H1 (cell line): ENCODE measurements at regions not wholly inside any gene's neighbourhood (a gene's known extent, or its start where the extent isn't known, plus 50 kb on each side); places are given as distances from the start of the nearest gene placed in this dataset.

ENCODE experiments used
- CTCF ChIA-PET: fragments of 300-600 bp; sonication (Branson Sonifier 250); formaldehyde crosslinking; loops from one replicate; lab custom pipeline; 2021; ENCODE audit not compliant: partially characterized antibody; lab: Charles Lee
- POLR2A ChIA-PET: fragments of 300-600 bp; sonication (Branson Sonifier 250); formaldehyde crosslinking; loops from one replicate; lab custom pipeline; 2021; ENCODE audit warnings: inconsistent platforms; ENCODE audit not compliant: partially characterized antibody; lab: Charles Lee
- DNase-seq, 2 experiments: peaks; one replicate each; pipeline versions ENCODE4 v3.0.0 to v3.0.0-alpha.2; 2010 to 2022; ENCODE audit warnings: low spot score in 2 of 2, low read depth in 1 of 2, mixed read lengths in 1 of 2
- FAIRE-seq: peaks from 2 replicates; lab custom pipeline; 2011; peaks lifted over from hg19 to GRCh38; lab: Jason Lieb, UNC
- H2AFZ ChIP-seq: 2 replicates; pipeline ENCODE4 v1.8.1; 2012; ENCODE audit warnings: low read length, inconsistent platforms
- H2AK5ac ChIP-seq: 2 replicates; pipeline ENCODE4 v1.6.1; 2013; ENCODE audit warnings: low read depth, low read length
- H2BK120ac ChIP-seq: replicated peaks from 2 replicates; pipeline ENCODE3; 2013; ENCODE audit warnings: low read depth, low read length, inconsistent platforms
- H2BK12ac ChIP-seq: 2 replicates; pipeline ENCODE4 v1.6.1; 2013; ENCODE audit warnings: low read depth, low read length
- H2BK15ac ChIP-seq: 2 replicates; pipeline ENCODE4 v1.6.1; 2013; ENCODE audit warnings: low read length
- H2BK20ac ChIP-seq: 2 replicates; pipeline ENCODE4 v1.6.1; 2013; ENCODE audit warnings: low read length
- H2BK5ac ChIP-seq: 2 replicates; pipeline ENCODE4 v1.6.1; 2013; ENCODE audit warnings: low read depth, low read length
- H3K14ac ChIP-seq: 2 replicates; pipeline ENCODE4 v1.6.1; 2013; ENCODE audit warnings: inconsistent platforms; ENCODE audit not compliant: insufficient read length
- H3K18ac ChIP-seq: 2 replicates; pipeline ENCODE4 v1.6.1; 2013; ENCODE audit warnings: low read length; ENCODE audit errors: extremely low read depth
- H3K23ac ChIP-seq: 2 replicates; pipeline ENCODE4 v1.6.1; 2013; ENCODE audit warnings: inconsistent platforms; ENCODE audit not compliant: insufficient read length
- H3K23me2 ChIP-seq: 2 replicates; pipeline ENCODE4 v1.6.1; 2013; ENCODE audit warnings: low read depth, low read length
- H3K27ac ChIP-seq: 2 replicates; pipeline ENCODE4 v1.6.1; 2011; ENCODE audit warnings: low read depth, low read length, inconsistent platforms
- H3K27me3 ChIP-seq, 4 experiments: replicated peaks in 1 of 4; 1 replicate in 1 of 4; 2 replicates in 3 of 4; pipeline versions ENCODE4 v1.6.1 to v1.8.1; 2011 to 2013; ENCODE audit warnings: low read length in 3 of 4, mild to moderate bottlenecking in 3 of 4, inconsistent platforms in 2 of 4, mixed read lengths in 2 of 4, moderate library complexity in 1 of 4; ENCODE audit not compliant: control insufficient read depth in 3 of 4, insufficient read depth in 3 of 4; ENCODE audit errors: extremely low read depth in 1 of 4
- H3K36me3 ChIP-seq, 4 experiments: 2 replicates each; pipeline versions ENCODE4 v1.6.1 to v1.8.1; 2011 to 2013; ENCODE audit warnings: mild to moderate bottlenecking in 4 of 4, low read length in 3 of 4, moderate library complexity in 2 of 4, control low read depth in 1 of 4, inconsistent platforms in 1 of 4; ENCODE audit not compliant: insufficient read depth in 4 of 4, control insufficient read depth in 2 of 4
- H3K4ac ChIP-seq: replicated peaks from 2 replicates; pipeline ENCODE3; 2013; ENCODE audit warnings: low read length, low read depth, mixed read lengths, inconsistent platforms; ENCODE audit not compliant: insufficient read length
- H3K4me1 ChIP-seq, 4 experiments: replicated peaks in 1 of 4; 1 replicate in 1 of 4; 2 replicates in 3 of 4; pipeline versions ENCODE4 v1.6.1 to v1.8.1; 2011 to 2013; ENCODE audit warnings: low read length in 3 of 4, inconsistent platforms in 2 of 4, mixed read lengths in 1 of 4; ENCODE audit not compliant: insufficient read depth in 4 of 4, control insufficient read depth in 3 of 4
- H3K4me2 ChIP-seq, 2 experiments: 2 replicates each; pipeline versions ENCODE4 v1.6.1 to v1.8.1; 2011 to 2013; ENCODE audit warnings: low read depth in 2 of 2, low read length in 2 of 2, control low read depth in 1 of 2, inconsistent platforms in 1 of 2, mild to moderate bottlenecking in 1 of 2; ENCODE audit not compliant: insufficient read depth in 1 of 2
- H3K4me3 ChIP-seq, 4 experiments: fragments of 200-600, 300-600 bp in 1 of 4; sonication (generic), shearing (Covaris generic), sonication (Bioruptor Twin) in 1 of 4; 2 replicates each; pipeline versions ENCODE4 v1.5.1 to v1.8.1; 2011 to 2016; ENCODE audit warnings: low read length in 4 of 4, low read depth in 3 of 4, control low read depth in 2 of 4, inconsistent platforms in 2 of 4, mild to moderate bottlenecking in 2 of 4, mixed read lengths in 1 of 4, moderate library complexity in 1 of 4; ENCODE audit not compliant: insufficient read depth in 2 of 4; ENCODE audit errors: extremely low read depth in 1 of 4
- H3K56ac ChIP-seq: replicated peaks from 2 replicates; pipeline ENCODE3; 2013; ENCODE audit warnings: low read depth, mild to moderate bottlenecking, mixed read lengths, low read length, inconsistent platforms; ENCODE audit not compliant: insufficient read length
- H3K79me1 ChIP-seq: 2 replicates; pipeline ENCODE4 v1.6.1; 2013; ENCODE audit warnings: low read depth, low read length, control low read depth
- H3K79me2 ChIP-seq, 2 experiments: 2 replicates each; pipeline versions ENCODE4 v1.6.1 to v1.8.1; 2012 to 2013; ENCODE audit warnings: low read length in 2 of 2, mild to moderate bottlenecking in 2 of 2, inconsistent platforms in 1 of 2; ENCODE audit not compliant: insufficient read depth in 2 of 2, control insufficient read depth in 1 of 2
- H3K9ac ChIP-seq, 4 experiments: replicated peaks in 1 of 4; 1 replicate in 1 of 4; 2 replicates in 3 of 4; pipeline versions ENCODE4 v1.6.1 to v1.8.1; 2011 to 2013; ENCODE audit warnings: low read depth in 3 of 4, low read length in 3 of 4, control low read depth in 2 of 4, mild to moderate bottlenecking in 2 of 4, moderate library complexity in 2 of 4, inconsistent platforms in 1 of 4; ENCODE audit errors: extremely low read depth in 1 of 4
- H3K9me3 ChIP-seq, 2 experiments: 2 replicates each; pipeline versions ENCODE4 v1.6.1 to v1.8.1; 2012 to 2013; ENCODE audit warnings: mild to moderate bottlenecking in 2 of 2, moderate library complexity in 2 of 2, control low read depth in 1 of 2, inconsistent platforms in 1 of 2, low read depth in 1 of 2, low read length in 1 of 2, mixed read lengths in 1 of 2; ENCODE audit not compliant: insufficient read depth in 2 of 2
- H4K20me1 ChIP-seq, 2 experiments: replicated peaks in 1 of 2; 2 replicates each; pipeline versions ENCODE3 to v1.8.1; 2011 to 2013; ENCODE audit warnings: inconsistent platforms in 2 of 2, low read length in 2 of 2, mild to moderate bottlenecking in 1 of 2; ENCODE audit not compliant: insufficient read depth in 2 of 2, control insufficient read depth in 1 of 2
- H4K5ac ChIP-seq: 2 replicates; pipeline ENCODE4 v1.6.1; 2013; ENCODE audit warnings: low read length, low read depth, mixed read lengths, inconsistent platforms; ENCODE audit not compliant: insufficient read length
- H4K8ac ChIP-seq: 2 replicates; pipeline ENCODE4 v1.8.0; 2013; ENCODE audit warnings: mild to moderate bottlenecking, moderate library complexity, low read length, inconsistent platforms; ENCODE audit not compliant: insufficient read depth; ENCODE audit errors: extremely low read depth
- H4K91ac ChIP-seq: replicated peaks from 2 replicates; pipeline ENCODE3; 2013; ENCODE audit warnings: low read length, mixed read lengths, inconsistent platforms; ENCODE audit not compliant: insufficient read length
- ASH2L ChIP-seq: fragments of 200-600, 300-600 bp; sonication (generic); IDR thresholded peaks from one replicate; pipeline ENCODE4 v1.7.1; 2017; ENCODE audit warnings: low read length
- BRCA1 ChIP-seq: IDR thresholded peaks from 2 replicates; pipeline ENCODE4 v1.6.1; 2012; ENCODE audit warnings: low read depth, low read length, improper control_type of control experiment
- CHD1 ChIP-seq: IDR thresholded peaks from 2 replicates; pipeline ENCODE4 v1.6.1; 2012; ENCODE audit warnings: low read depth, low read length, improper control_type of control experiment
- EGR1 ChIP-seq: IDR thresholded peaks from 2 replicates; pipeline ENCODE4 v1.6.1; 2011; ENCODE audit warnings: low read depth, low read length, borderline replicate concordance
- EZH2 ChIP-seq: fragments of 200-600 bp; sonication (generic); IDR thresholded peaks from 2 replicates; pipeline ENCODE4 v1.7.1; 2012; ENCODE audit warnings: low read depth, mild to moderate bottlenecking, moderate library complexity, low read length, inconsistent platforms; ENCODE audit not compliant: severe bottlenecking
- NANOG ChIP-seq: IDR thresholded peaks from 2 replicates; pipeline ENCODE4 v1.6.1; 2011; ENCODE audit warnings: low read length, low read depth, mild to moderate bottlenecking, inconsistent platforms; ENCODE audit not compliant: insufficient read depth, poor library complexity, severe bottlenecking
- PHF8 ChIP-seq: fragments of 200-600 bp; sonication (generic); conservative IDR thresholded peaks from 2 replicates; pipeline ENCODE4 v1.7.1; 2012; ENCODE audit warnings: low read depth, mild to moderate bottlenecking, inconsistent platforms, low read length, moderate library complexity
- POLR2A ChIP-seq, 2 experiments: IDR thresholded peaks; 1 replicate in 1 of 2; 2 replicates in 1 of 2; pipeline ENCODE4 v1.6.1; 2011; ENCODE audit warnings: low read depth in 2 of 2, low read length in 2 of 2, mild to moderate bottlenecking in 2 of 2; ENCODE audit errors: control extremely low read depth in 1 of 2
- RAD21 ChIP-seq, 2 experiments: IDR thresholded peaks in 1 of 2; conservative IDR thresholded peaks in 1 of 2; 2 replicates each; pipeline ENCODE4 v1.6.1; 2011; ENCODE audit warnings: low read depth in 2 of 2, low read length in 2 of 2, improper control_type of control experiment in 1 of 2, inconsistent platforms in 1 of 2, mild to moderate bottlenecking in 1 of 2, moderate library complexity in 1 of 2
- RBBP5 ChIP-seq: IDR thresholded peaks from 2 replicates; pipeline ENCODE4 v1.7.1; 2012; ENCODE audit warnings: low read depth, mild to moderate bottlenecking, inconsistent platforms, low read length, moderate library complexity, borderline replicate concordance
- SP4 ChIP-seq: IDR thresholded peaks from 2 replicates; pipeline ENCODE4 v1.6.1; 2012; ENCODE audit warnings: low read length, inconsistent platforms
- TAF1 ChIP-seq: IDR thresholded peaks from 2 replicates; pipeline ENCODE4 v1.6.1; 2011; ENCODE audit warnings: mild to moderate bottlenecking, low read depth, low read length
- TBP ChIP-seq: IDR thresholded peaks from 2 replicates; pipeline ENCODE4 v1.6.1; 2011; ENCODE audit warnings: low read depth, low read length, improper control_type of control experiment
- TEAD4 ChIP-seq: IDR thresholded peaks from 2 replicates; pipeline ENCODE4 v1.6.1; 2012; ENCODE audit warnings: low read depth, low read length, inconsistent platforms, mixed read lengths
- WGBS, 2 experiments: shearing (Covaris generic) in 1 of 2; methylation state at CpG; one replicate each; pipeline versions ENCODE4 v1.1.6 to v1.1.7; 2013 to 2015; ENCODE audit warnings: low lambda C conversion rate in 2 of 2, mixed read lengths in 2 of 2, inconsistent platforms in 1 of 2, low coverage in 1 of 2, missing lambda C conversion rate in 1 of 2; ENCODE audit not compliant: insufficient replicate concordance in 2 of 2, insufficient coverage in 1 of 2, insufficient read length in 1 of 2; ENCODE audit errors: extremely low coverage in 1 of 2, missing lambda C conversion rate in 1 of 2; 5-methylcytosine and 5-hydroxymethylcytosine counted together

DNA sequence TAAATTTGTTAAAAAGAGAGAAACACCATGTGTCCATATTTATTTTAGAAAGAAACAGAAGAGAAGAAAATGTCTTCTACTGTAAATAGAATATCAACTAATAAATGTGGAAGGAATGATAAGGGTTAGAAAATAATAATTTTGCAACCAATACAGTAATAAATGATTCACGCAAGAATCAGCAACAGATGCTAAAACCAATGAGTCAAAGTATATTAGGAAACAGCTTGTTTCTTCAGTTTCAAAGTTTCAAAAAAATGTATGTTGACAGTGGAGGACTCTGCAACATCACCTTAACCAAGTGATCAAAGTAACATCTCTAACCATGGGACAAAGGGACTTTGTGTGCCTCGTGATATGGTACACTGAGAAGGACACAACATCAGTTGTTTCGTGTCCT lies 147.0 kb downstream of the TWIST2 start:
- Histone ChIP-seq H4K20me1 (no peaks in the 10 kb centered on the region), H2AFZ (no peak overlapping the region), H3K9me3 (peaks cover 4 to 14% of the 10 kb centered on the region in 2 experiments; a peak in 3 of 4 replicates), H3K18ac (no peak overlapping the region), H3K23ac (no peak overlapping the region), H2BK12ac (no peak overlapping the region), H3K56ac (no peak overlapping the region), H2AK5ac (no peak overlapping the region), H2BK5ac (no peak overlapping the region), H3K14ac (no peak overlapping the region), H4K5ac (no peak overlapping the region), H4K8ac (no peak overlapping the region), H3K79me2 (no peaks in the 10 kb centered on the region), H3K79me1 (no peaks in the 10 kb centered on the region), H3K4me1 (no peaks in the 10 kb centered on the region), H3K36me3 (no peaks in the 10 kb centered on the region), H2BK20ac (no peak overlapping the region), H3K9ac (no peak overlapping the region), H2BK15ac (no peak overlapping the region), H3K4ac (no peak overlapping the region), H3K23me2 (no peaks in the 10 kb centered on the region), H4K91ac (no peak overlapping the region), H3K4me2 (no peak overlapping the region), H3K27me3 (no peaks in the 10 kb centered on the region; a peak in 1 of 7 replicates), H3K4me3 (no peak overlapping the region), H2BK120ac (no peak overlapping the region), H3K27ac (no peak overlapping the region)
- WGBS, 2 experiments: 87% methylated on average over 3 of the region's 3 CpGs; no CpG with 5 or more reads in 1 of the 2 experiments
- DNase-seq: no peak
- CTCF ChIA-PET: no interaction called here
- FAIRE-seq: no peak
- POLR2A ChIA-PET: no interaction called here
- TF ChIP-seq TEAD4: no peak
- no peak for TF ChIP-seq POLR2A (IDR thresholded peaks at IDR 0.05; ENCODE audit: control extremely low read depth in 1 of 2, low read depth in 2 of 2, low read length in 2 of 2)
- no peak for TF ChIP-seq NANOG
- no peak for TF ChIP-seq BRCA1
- no peak for TF ChIP-seq PHF8
- no peak for TF ChIP-seq TAF1
- TF ChIP-seq EZH2: no peak
- TF ChIP-seq TBP: no peak
- no peak for TF ChIP-seq SP4
- TF ChIP-seq RBBP5: no peak
- no peak for TF ChIP-seq ASH2L
- no peak for TF ChIP-seq RAD21 (IDR thresholded peaks at IDR 0.05 in 1 of 2, conservative IDR thresholded peaks at IDR 0.05 in 1 of 2; ENCODE audit: low read depth in 2 of 2, low read length in 2 of 2)
- TF ChIP-seq EGR1: no peak
- TF ChIP-seq CHD1: no peak
